GM19463 (cell line): ENCODE measurements at regions not wholly inside any gene's neighbourhood (a gene's known extent, or its start where the extent isn't known, plus 50 kb on each side); places are given as distances from the start of the nearest gene placed in this dataset.
"Not testable (repeated sequence)": the region's sequence is repeated elsewhere in the genome, so short reads cannot be mapped to it uniquely, and the experiment has no call there.

Experiments
- ATAC-seq: cut with Tn5 transposase; IDR thresholded peaks from one replicate; pipeline ENCODE4 v1.9.1; 2021; ENCODE audit warnings: mild to moderate bottlenecking, moderate library complexity; ENCODE audit not compliant: unreplicated experiment

DNA sequence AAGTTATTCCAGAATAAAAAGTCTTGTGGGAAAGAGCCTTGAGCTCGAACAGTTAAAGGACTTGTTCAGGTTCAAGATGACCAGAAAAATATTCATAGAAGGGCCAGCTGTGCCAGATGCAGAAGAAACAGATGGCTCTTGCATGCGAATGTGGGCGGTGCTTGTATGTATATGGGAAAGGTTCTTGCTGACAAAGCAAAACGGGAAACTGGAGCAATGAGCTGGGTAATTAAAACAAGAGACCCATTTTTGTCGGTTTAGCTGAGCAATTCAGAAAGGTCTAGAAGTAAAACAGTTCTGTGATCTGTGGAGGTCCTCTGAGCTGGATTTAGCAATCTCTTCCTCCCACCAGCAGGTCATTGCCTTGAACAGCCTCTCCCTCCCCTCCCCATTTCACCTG lies 107.2 kb upstream of the MARK1 start:
- no peak for ATAC-seq

DNA sequence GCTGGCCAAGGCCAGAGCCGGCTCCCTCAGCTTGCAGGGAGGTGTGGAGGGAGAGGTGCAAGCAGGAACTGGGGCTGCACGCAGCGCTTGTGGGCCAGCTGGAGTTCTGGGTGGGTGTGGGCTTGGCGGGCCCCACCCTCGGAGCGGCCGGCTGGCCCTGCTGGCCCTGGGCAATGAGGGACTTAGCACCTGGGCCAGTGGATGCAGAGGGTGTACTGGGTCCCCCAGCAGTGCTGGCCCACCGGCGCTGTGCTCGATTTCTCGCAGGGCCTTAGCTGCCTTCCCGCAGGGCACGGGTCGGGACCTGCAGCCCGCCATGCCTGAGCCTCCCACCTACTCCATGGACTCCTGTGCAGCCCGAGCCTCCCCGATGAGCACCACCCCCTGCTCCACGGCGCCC lies 115.6 kb upstream of the MARK1 start:
- ATAC-seq: not testable (repeated sequence)

- ATAC-seq: no peak
Measured at GRCh38 chr1:220410611-220411010, 117.3 kb upstream of the MARK1 start.

GRCh38 chr1:220409771-220410595 lies 118.0 kb upstream of the MARK1 start:
- ATAC-seq: no peak

GRCh38 chr1:220407191-220407590 lies 120.7 kb upstream of the MARK1 start:
- ATAC-seq: no peak

DNA sequence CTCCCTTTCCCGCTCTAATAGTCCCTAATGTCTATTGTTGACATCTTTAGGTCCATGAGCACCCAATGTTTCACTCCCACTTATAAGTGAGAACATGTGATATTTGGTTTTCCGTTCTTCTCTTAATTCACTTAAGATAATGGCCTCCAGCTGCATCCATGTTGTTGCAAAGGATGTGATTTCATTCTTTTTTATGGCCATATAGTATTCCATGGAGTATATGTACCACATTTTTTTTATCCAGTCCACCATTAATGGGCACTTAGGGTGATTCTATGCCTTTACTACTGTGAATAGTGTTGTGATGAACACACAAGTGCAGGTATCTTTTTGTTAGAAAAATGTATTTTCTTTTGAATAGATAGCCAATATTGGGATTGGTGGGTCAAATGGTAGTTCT lies 126.0 kb upstream of the RAB3GAP2 start:
- ATAC-seq: no peak

DNA sequence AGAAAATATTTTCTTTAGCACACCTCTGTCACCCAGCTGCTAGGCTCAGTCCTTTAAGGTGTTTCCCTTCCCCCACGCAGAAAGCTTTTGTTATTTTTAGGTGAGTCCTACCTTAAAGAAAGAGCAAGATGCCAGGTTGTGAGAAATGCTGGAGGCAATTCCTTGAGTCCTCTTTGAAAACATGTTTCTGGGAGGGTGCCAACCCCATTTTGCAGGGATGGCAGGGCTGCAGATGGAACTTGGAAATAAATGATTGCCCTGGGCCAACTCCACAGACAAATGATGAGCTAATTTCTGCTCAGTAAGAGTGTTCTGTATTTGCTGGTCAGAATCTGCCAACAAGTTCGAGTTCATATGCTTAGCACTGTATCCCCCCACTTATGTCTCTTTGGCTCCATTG lies 119.2 kb upstream of the RAB3GAP2 start:
- ATAC-seq: no peak

DNA sequence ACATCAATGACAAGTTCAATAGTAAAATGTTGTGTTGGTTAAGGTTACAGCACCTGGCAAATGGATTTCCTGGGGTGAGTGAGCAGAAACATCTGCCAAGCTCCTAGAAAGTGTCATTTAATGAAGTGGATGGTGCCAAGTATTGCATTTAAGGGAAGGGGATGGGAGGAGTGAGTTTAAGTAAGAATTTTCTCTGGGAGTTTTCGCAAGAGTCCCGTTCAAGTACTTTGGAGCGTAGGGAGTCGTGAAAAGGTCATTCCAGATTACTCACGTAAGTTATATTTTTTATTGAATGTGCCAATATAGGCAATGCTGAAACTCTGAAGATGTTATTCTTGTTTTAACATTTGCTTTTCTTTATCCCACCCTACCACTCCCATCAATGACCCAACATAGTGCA lies 117.4 kb upstream of the RAB3GAP2 start:
- no peak for ATAC-seq

DNA sequence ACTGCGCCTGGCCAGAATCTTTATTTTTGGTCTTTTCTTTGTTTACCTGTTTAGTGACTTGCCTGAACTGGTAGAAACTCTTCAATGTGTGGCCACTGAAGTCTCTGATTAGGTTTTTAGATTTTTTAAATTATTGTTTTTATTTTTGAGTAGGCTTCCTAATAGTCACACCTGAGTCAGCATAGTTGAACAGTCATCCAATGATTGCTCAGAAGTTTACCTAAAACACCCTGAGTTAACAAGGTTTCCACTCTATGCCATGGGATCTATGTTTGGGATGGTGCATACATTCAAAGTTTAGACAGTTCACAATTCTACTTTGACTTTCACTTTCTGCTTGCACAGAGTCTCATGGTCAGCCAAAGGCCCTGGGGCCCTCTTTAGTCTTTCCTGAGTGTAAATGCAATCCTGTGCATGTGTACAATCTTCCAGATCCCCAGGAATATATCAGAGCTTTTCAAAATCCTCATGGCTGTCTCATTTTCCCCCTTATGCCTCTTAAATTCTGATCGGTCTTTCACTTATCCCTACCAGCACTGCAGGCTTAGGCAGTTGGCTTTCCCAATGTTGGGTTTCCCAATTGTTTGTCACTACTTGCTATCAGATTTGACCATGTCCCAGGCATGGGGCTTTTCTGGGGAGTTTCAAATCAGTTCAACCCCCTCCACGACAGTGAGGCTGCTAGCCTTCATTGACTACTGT lies 114.4 kb upstream of the RAB3GAP2 start:
- ATAC-seq: no peak

- no peak for ATAC-seq
Measured at GRCh38 chr1:220385158-220385557, 112.9 kb upstream of the RAB3GAP2 start.

- ATAC-seq: no peak
Measured at GRCh38 chr1:220382994-220383393, 110.7 kb upstream of the RAB3GAP2 start.

DNA sequence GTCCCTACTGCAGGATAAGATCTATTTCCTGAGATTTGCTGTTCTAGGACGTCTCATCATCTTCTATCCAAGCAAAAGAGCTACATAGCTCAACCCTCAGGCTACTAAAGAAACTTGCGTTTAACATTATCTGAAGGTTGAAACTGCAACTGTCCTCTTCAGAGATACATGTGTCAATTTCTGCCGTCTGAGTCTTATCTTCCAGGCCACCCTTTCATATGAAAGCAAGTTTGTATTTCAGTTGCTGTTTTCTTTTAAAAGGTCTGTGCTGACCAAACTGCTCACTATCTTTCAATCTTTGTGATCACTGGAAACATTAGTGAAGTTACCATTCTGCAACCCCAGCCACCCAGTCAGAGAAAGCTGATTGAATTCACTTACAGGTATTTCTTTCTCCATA lies 108.6 kb upstream of the RAB3GAP2 start:
- ATAC-seq: no peak

DNA sequence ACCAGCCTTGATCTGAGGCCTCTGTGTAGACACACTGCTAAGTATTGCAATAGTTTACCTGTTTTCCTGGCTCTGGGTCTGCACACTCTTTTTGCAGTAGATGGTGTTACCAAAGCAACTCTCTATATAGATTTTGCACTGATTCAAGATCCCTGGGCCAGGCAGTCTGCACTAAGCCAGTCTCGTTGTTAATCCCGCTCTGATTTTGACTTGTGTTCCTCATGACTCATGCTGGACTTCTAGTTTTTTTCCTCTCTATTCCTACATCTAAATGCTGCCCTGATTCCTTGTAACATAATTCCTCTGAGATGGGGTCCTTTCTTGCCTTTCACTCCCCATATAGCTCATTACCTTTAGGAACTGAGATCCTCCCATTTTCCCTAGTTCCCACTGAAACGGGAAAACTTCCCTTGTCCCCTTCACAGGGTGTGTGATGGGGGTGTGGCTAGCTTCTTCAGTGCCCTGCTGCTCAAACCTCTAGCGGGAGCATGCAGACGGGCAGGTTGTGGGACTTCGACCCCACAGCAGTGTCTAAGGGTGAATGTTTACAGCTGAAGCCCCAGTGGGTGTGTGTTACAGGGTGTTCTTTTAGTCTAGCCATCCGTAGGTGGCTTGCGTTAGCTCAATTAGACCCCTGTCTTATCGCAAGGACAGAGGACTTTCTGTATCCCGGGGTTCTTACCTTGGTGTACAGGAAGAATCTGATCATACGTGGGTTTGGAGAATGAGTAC lies 106.5 kb upstream of the RAB3GAP2 start:
- no peak for ATAC-seq

- ATAC-seq: no peak
Measured at GRCh38 chr1:220375715-220376114, 103.5 kb upstream of the RAB3GAP2 start.

GRCh38 chr1:220374449-220374848 lies 102.2 kb upstream of the RAB3GAP2 start:
- no peak for ATAC-seq

DNA sequence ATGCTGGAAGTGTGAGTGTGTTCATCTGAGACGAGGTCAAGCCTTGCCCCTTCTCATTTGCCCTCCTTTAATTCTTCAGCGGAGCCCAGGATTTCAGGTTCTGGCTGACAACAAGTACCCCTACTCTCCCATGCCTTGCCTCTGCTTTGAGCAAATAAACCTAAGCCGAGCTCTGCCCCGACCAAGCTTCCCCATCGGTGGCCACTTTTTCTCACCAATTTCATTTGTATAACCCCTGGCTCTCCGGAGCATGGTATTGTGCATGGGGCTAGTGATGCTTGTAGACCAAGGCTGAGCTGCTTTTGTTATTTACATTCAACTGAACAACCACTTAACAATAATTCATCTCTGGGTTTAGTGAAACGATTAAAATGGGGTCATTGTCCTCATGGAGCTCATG lies 100.2 kb upstream of the RAB3GAP2 start:
- ATAC-seq: no peak

DNA sequence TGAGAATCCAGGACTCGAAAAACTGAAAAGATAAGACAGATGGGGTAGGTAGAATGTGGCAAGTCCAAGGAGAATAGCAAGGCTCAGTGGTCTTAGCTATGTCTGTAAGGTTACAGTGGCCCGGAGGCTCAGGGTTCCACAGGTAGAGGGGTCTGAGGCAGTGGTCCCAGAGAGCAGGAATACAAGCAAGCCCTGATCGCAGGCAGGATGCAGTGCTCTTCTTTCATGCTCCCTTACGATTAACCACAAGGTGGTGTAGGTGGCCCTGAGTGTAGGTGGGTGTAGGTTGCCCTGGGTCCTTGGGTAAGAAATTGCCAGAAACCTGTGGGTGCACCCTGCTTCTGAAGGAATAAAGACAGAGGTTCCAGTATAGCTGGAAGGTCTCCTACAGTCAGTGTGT lies 99.1 kb upstream of the RAB3GAP2 start:
- no peak for ATAC-seq

GRCh38 chr1:220370041-220370700 lies 97.9 kb upstream of the RAB3GAP2 start:
- no peak for ATAC-seq

GRCh38 chr1:220369511-220369910 lies 97.3 kb upstream of the RAB3GAP2 start:
- no peak for ATAC-seq

DNA sequence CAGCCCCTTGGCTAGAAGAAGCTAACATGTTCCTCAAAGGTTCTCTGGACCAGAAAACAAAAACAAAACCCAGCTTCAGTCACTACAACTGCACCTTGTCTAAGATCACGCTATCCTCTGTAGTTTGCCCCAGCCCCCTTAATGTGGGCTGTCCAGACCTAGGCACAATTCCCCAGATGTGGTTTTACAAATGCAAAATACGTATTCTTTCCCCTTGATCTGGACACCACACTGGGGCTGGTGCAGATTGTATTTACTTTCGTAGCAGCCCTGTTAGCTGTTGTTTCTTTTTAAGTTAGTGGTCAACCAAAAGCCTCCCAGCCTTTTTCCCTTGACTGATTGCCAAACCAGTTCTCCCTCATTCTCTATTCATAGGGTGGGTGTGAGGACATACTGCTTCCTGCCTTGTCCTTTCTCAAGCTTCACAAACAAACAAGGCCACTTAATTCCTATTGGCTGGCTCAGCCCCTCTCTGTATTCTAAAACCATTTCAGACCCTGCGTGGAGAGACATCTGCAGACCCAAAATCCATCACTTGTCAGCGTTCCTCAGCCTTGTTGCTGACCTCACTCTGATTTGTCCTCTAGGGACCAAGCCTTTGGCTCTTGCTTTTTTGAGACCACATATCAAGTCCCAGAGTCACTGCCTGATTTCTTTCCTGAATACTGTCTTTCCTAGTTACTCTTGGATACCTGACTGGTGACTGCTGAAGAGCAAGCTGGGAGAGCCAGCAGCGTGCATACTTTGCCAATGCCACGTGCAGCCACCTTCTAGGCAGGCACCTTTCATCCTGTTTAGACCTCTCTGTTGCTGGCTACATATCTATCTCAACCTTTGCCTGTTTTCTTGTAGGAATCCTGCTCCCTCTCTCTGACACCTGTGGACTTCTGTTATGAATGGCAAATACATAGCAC lies 96.4 kb upstream of the RAB3GAP2 start:
- ATAC-seq: peak; percentile 47
